ENCODE measurements at regions not wholly inside any gene's neighbourhood (a gene's known extent, or its start where the extent isn't known, plus 50 kb on each side); places are given as distances from the start of the nearest gene placed in this dataset.

GRCh38 chr21:29403301-29403700, 104.6 kb downstream of the BACH1 start:
- no peak for TF ChIP-seq EZH2 (IDR thresholded peaks at IDR 0.05)
- no peak for TF ChIP-seq POLR2AphosphoS5 (IDR thresholded peaks at IDR 0.05; ENCODE audit: borderline replicate concordance, low read depth, low read length)

Data from SK-N-MC (cell line).